Activated CD8-positive, alpha-beta memory T cell treated with anti-CD3 and anti-CD28 coated beads for 48 hours (primary cell): ENCODE measurements at regions not wholly inside any gene's neighbourhood (a gene's known extent, or its start where the extent isn't known, plus 50 kb on each side); places are given as distances from the start of the nearest gene placed in this dataset.

ENCODE experiments used
- DNase-seq, 3 experiments: peaks; one replicate each; pipeline ENCODE4 v3.0.0-alpha.2; 2020; ENCODE audit warnings: low read depth in 2 of 3, low spot score in 2 of 3

DNA sequence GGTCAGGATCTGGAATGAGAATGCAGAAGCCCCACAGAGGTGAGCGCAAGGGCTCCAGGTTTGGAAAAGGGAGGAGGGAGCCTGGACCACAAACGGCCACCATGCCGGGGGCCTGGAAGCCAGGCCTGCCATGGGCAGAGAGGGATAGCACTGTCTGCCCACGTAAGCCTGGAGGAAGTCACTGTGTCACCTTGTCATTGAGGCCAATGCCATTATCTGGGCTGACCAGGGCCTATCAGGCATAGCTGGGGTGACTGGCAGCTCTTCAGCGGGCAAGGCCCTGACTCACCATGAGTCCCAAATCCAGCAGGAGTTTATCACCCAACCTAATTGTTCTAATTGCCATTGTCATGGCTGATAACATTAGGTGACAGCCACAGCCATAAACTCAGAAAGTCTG lies 84.6 kb downstream of the MATN1 start:
- no peak for DNase-seq

GRCh38 chr1:30638086-30638485 lies 85.3 kb downstream of the MATN1 start:
- DNase-seq: no peak

DNA sequence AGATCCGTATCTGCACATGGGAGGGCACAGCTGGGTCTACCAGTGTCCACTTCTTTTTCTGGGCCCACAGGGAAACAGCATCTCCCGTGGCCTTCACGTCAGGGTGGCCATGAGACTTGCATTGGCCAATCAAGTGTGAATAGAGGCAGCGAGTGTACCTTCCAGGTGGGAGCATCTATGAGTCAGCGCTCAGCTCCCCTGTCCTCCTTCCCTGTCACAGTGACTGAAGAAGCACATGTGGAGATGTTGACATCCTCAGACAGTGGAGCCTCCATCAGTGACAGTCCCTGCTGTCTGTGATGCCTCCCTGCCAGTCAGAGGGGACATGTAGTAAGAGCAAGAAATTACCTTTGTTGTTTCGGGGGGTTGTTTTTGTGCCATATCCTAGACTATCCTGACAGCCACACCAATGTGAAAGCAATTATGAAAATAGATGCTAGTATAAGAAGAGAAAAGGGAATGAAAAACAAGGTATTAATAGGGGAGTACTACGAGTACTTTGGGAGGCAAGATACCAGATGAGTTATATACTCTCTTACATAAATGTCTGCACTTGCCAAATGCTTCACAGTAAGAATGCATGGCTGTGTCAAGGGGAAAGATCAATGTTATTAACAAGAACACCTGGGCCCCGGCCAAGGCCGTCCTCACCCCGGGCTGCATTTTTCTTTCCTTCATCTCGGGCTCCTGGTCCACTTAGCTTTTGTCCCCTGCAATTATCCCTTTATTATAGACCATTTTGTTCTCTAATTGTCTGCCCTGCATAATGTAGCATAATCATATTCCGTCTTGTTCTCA lies 86.0 kb downstream of the MATN1 start:
- DNase-seq: no peak

GRCh38 chr1:30636621-30637020 lies 86.8 kb downstream of the MATN1 start:
- DNase-seq: no peak

GRCh38 chr1:30635391-30635975 lies 87.9 kb downstream of the MATN1 start:
- no peak for DNase-seq

DNA sequence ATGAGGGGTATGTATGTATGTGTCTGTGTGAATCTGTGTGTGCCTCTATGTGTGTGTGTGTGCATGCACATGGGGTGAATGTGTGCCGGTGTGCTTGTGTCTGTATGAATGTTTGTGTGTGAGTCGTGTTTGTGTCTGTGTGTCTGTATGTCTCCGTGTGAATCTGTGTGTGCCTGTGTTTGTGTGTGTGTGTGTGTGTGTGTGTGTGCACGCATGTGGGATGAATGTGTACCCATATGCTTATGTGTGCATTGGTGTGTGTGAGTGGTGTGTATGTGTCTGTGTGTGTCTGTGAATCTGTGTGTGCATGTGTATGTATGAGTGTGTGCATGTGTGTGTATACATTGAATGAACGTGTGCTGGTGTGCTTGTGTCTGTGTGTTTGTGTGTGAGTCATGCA lies 88.9 kb downstream of the MATN1 start:
- DNase-seq: no peak

DNA sequence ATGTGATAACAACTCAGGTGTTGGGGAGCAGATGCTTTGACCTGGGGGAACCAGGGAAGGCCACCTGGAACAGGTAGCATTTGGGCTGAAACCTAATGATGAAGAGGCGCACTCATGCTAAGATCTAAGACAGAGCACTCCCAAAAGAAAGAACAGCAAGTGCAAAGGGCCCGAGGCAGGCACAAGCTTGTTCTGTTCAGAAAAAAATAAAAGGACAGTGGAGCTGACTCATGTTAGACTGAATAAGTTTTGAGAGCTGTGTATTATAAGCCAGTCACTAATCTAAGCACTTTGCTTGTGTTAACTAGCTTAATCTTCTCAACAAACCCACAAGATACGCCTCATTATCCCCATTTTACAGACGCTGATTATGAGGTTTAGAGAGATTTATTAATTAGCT lies 90.1 kb downstream of the MATN1 start:
- no peak for DNase-seq

- DNase-seq: no peak
These were observed 90.9 kb downstream of the MATN1 start for GRCh38 chr1:30632481-30632880.

DNA sequence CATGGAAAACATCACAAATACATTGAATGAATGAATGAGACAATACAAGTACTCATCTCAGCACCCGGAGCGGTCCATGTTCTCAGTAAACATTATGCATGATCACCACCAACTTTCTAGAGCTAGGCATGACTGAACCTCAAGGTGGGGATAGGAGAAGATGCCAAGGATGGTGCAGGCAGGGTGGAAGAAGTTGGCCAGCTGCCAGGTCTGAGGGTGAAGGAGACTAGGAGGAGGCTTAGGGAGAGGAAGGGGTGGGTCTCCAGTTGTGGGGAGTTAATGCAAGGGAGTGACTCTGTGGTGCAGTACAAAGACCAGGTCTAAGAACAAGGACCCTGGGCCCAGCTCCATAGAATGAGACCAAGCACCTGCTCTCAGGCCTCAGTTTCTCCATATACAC lies 91.7 kb downstream of the MATN1 start:
- DNase-seq: no peak

DNA sequence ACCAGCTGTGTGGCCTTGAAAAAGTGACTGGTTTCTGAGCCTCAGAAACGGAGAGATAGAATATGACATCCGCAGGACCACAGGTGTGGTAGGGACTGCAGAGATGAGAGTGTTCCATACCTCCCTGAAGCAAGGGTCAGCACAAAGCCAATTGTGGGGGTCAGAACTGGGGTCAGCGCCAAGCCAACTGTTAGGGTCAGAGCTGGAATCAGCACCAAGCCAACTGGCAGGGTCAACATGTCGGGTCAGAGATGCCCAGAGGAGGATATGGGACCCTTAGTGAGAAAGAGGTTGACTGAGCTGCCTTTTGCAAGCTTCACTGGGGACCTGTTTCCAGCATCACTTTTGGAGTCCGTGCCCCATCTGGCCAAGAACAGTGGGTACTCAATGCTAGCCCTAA lies 93.9 kb downstream of the MATN1 start:
- DNase-seq: no peak

DNA sequence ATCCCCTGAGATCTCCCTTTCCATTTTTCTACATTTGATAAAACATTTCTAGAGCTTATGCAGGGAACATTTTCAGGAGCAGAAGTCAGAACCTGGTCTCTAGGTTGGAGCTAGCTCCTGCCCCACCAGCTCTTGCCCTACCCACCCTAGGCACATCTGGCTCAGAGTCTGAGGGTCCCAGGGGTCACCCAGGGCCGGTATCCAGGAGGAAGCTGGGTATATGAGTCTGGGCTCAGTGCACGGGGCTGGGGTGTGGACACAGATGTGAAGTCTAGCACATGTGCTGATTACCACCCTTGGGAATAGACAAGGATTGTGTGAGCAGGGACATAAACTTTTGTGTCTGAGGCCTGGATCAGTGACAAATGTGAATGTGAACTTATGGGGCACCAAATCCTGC lies 95.4 kb downstream of the MATN1 start:
- DNase-seq: no peak

GRCh38 chr1:30627206-30627605 lies 96.2 kb downstream of the MATN1 start:
- no peak for DNase-seq

DNA sequence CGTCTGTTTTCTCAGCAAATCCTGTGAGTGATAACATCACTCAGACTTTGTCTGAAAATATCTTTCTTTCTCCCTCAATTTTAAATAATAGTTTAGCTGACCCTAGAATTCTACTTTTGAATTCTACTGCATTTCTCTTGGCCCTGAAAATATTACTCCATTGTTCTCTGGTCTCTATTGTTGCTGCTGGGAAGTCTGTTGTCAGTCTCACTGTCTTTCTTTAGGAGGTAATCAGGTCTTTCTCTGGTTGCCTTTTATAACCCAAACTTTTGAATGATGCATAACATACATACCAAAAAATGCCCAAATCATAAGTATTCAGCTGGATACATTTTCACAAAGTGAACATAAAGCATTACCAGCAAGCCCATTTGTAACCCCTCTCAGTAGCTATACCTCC lies 100.0 kb downstream of the MATN1 start:
- no peak for DNase-seq

DNA sequence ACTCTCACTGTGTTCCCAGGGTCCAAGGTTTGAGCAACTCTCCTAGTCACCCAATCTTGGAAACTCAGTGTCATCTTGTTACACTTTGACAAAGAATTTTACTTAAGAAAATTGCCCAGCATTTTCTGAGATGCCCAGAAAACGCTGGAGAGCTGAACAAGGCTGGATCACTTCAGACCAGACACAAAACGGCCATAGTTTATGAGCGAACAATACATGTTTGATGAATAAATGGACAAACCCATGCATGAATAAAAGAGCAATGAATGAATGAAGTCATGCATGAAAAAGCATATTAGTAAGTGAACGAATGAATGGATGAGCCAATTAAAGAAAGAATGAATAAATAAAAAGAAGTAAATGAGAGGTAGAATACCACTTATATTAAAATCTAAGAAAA lies 103.8 kb downstream of the MATN1 start:
- DNase-seq: no peak

DNA sequence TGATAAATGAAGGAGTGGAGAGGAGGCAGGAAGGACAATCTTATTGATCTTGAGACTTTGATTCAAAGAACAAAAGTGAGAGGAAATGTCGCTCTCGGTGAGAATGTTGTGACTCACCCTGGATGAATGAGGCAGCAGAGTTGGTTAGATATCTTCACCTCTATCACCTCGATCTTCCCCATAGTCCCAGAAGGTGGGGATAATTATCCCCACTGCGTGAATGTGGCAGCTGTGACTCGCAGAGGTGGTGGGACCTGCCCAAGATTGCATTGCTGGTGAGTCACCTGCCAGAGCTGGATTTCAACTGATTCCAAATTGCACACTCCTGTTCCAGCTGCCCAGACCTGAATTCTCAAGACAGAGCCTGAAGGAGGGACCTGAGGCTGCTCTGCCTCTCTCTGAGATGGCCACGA lies 105.0 kb downstream of the MATN1 start:
- no peak for DNase-seq

DNA sequence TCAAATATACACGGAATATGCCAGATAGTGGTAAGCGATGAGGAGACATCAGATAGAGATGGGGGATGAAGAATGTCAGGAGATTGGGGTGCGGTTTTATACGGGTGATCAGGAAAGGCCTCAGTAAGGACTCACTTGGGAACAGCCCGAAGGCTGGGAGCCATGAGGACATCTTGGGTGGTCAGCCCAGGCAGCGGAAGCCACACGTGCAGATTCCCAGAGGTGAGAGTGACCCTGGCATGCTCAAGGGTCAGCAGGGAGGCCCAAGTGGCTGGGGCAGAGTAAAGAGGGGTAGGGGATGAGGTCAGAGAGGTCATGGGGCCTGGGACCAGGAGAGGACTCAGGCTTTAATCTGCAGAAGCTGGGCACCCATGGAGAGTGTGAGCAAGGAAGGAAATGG lies 106.6 kb downstream of the MATN1 start:
- DNase-seq: no peak

DNA sequence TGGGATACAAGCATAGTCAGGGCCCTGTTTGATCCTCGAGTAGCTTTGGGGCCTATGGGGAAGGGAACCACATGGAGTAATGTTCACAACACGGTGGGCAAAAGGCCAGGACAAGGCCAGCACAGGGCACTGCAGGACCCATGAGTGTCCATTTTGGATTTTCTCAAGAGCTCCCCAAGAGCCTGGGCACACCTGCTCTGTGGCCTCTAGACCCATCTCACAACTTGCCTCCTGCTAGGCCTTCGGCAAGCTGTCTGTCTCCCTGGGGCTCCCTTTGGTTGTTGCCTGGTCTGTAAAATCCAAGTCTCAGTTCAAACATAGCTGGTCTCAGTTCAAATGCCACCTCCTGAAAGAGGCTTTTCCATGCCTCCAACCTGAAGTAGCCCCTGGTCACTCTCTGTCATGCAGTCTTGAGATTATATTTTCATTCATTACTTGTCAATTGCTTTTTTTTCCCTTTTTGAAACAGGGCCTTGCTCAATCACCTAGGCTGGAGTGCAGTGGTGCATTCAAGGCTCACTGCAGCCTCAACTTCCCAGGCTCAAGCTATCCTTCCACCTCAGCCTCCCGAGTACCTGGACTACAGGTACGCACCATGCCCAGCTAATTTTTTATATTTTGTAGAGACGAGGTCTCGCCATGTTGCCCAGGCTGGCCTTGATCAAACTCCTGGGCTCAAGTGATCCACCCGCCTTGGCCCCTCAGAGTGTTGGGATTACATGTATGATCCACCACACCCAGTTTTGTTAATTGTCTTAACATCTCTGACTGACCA lies 107.4 kb downstream of the MATN1 start:
- DNase-seq: no peak

- DNase-seq: no peak
These were observed 108.1 kb downstream of the MATN1 start for GRCh38 chr1:30615076-30615795.

DNA sequence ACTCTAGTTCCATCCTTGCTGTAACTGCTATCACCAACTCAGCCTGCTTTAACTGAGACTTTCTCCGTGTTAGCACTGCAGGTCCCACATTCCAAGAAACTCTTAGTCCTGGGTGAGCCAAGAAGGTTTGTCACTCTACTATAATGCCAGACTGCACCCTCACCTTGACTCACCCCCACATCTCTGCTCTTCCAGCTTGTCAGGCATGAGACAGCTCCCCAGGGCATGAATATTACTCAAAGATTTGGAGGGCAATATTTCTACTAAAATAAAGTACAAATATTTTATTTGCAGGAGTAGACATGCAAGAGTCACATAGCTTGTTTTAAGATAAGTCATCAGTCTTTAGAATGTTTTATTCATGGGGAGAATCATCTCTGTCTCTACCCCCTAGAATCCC lies 110.2 kb downstream of the MATN1 start:
- DNase-seq: no peak

GRCh38 chr1:30612536-30613065 lies 110.8 kb downstream of the MATN1 start:
- no peak for DNase-seq

DNA sequence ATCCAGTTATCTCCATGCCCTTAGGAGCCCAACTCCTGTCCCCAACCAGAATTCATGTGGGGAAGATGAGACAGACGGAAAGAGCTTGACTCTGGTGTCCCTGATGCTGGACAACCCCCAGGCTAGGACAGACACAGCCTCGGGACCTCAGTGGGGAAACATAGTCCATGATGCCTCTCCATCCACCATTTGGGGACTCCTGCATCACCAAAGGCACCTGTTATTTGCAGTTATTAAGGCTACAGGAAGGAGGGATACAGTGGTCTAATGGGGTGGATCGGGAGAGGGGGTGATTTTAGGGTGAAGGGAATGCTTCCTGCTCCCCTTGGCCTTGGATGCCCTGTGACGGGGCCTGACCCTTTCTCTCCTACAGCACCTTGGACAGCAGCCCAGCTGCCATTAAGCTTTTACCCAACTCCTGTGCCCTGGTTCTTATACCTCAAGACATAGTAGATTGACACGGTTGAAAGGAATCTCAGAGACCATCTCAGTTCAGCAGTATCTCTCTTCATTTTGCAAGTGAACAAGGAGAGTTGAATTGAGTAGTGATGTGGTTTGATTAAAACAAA lies 111.6 kb downstream of the MATN1 start:
- no peak for DNase-seq
